NCI-H187 (cell line): ENCODE measurements at regions not wholly inside any gene's neighbourhood (a gene's known extent, or its start where the extent isn't known, plus 50 kb on each side); places are given as distances from the start of the nearest gene placed in this dataset.

Experiments
- DNase-seq, 2 experiments: peaks; one replicate each; lab custom pipeline; 2025; lab: John Stamatoyannopoulos, UW

GRCh38 chr6:41451515-41452163, 94.5 kb upstream of the FOXP4 start:
- DNase-seq: no peak

- no peak for DNase-seq
These were observed 93.4 kb upstream of the FOXP4 start for GRCh38 chr6:41452763-41453162.

GRCh38 chr6:41453244-41453643, 92.9 kb upstream of the FOXP4 start:
- DNase-seq: no peak

- no peak for DNase-seq
These were observed 91.9 kb upstream of the FOXP4 start for GRCh38 chr6:41454189-41454789.

GRCh38 chr6:41455410-41455809, 90.8 kb upstream of the FOXP4 start:
- no peak for DNase-seq

GRCh38 chr6:41455818-41456217, 90.4 kb upstream of the FOXP4 start:
- no peak for DNase-seq

GRCh38 chr6:41457303-41457670, 88.9 kb upstream of the FOXP4 start:
- no peak for DNase-seq

- DNase-seq: no peak
These were observed 86.4 kb upstream of the FOXP4 start for GRCh38 chr6:41459738-41460137.

GRCh38 chr6:41460742-41461336, 85.3 kb upstream of the FOXP4 start:
- DNase-seq: no peak

- DNase-seq: no peak
These were observed 84.1 kb upstream of the FOXP4 start for GRCh38 chr6:41462033-41462432.

GRCh38 chr6:41463062-41463930, 82.9 kb upstream of the FOXP4 start:
- DNase-seq: no peak

- DNase-seq: no peak
These were observed 82.2 kb upstream of the FOXP4 start for GRCh38 chr6:41464019-41464418.

GRCh38 chr6:41464481-41464880, 81.7 kb upstream of the FOXP4 start:
- DNase-seq: no peak

GRCh38 chr6:41466437-41466990, 79.7 kb upstream of the FOXP4 start:
- no peak for DNase-seq

- DNase-seq: no peak
These were observed 79.1 kb upstream of the FOXP4 start for GRCh38 chr6:41467061-41467460.

GRCh38 chr6:41467627-41468404, 78.4 kb upstream of the FOXP4 start:
- no peak for DNase-seq

GRCh38 chr6:41469156-41470028, 76.8 kb upstream of the FOXP4 start:
- DNase-seq: no peak

GRCh38 chr6:41470029-41470330, 76.2 kb upstream of the FOXP4 start:
- no peak for DNase-seq

- DNase-seq: no peak
These were observed 75.7 kb upstream of the FOXP4 start for GRCh38 chr6:41470331-41471063.
